Stimulated activated CD8-positive, alpha-beta memory T cell treated with anti-CD3 and anti-CD28 coated beads, Interleukin-2, amount 100 ng/mL, for 1 hour (primary cell): ENCODE measurements at regions not wholly inside any gene's neighbourhood (a gene's known extent, or its start where the extent isn't known, plus 50 kb on each side); places are given as distances from the start of the nearest gene placed in this dataset.

Source experiments
- DNase-seq, 2 donors: peaks; one replicate each; pipeline ENCODE4 v3.0.0-alpha.2; 2020; ENCODE audit warnings: low read depth in 2 of 2

- no peak for DNase-seq
Observed at GRCh38 chr12:124458992-124459851, 108.2 kb downstream of the NCOR2 start.

- no peak for DNase-seq
Observed at GRCh38 chr12:124458220-124458991, 109.0 kb downstream of the NCOR2 start.

GRCh38 chr12:124457287-124458219 is 109.9 kb downstream of the NCOR2 start:
- no peak for DNase-seq

GRCh38 chr12:124456652-124457152 is 110.7 kb downstream of the NCOR2 start:
- DNase-seq = no peak

- no peak for DNase-seq
Observed at GRCh38 chr12:124456133-124456651, 111.2 kb downstream of the NCOR2 start.

- DNase-seq = no peak
Observed at GRCh38 chr12:124455336-124455735, 112.1 kb downstream of the NCOR2 start.

GRCh38 chr12:124454735-124455134 is 112.7 kb downstream of the NCOR2 start:
- no peak for DNase-seq

GRCh38 chr12:124454352-124454725 is 113.1 kb downstream of the NCOR2 start:
- DNase-seq = no peak

- peak; percentile 72 to 74 for DNase-seq
Observed at GRCh38 chr12:124453419-124454351, 113.7 kb downstream of the NCOR2 start.

GRCh38 chr12:124452576-124453331 is 114.7 kb downstream of the NCOR2 start:
- DNase-seq = no peak

- no peak for DNase-seq
Observed at GRCh38 chr12:124451637-124452243, 115.7 kb downstream of the NCOR2 start.

- no peak for DNase-seq
Observed at GRCh38 chr12:124451016-124451415, 116.4 kb downstream of the NCOR2 start.

GRCh38 chr12:124450376-124450750 is 117.0 kb downstream of the NCOR2 start:
- DNase-seq = no peak

- DNase-seq = no peak
Observed at GRCh38 chr12:124449623-124450375, 117.6 kb downstream of the NCOR2 start.

- no peak for DNase-seq
Observed at GRCh38 chr12:124448955-124449622, 118.3 kb downstream of the NCOR2 start.

- no peak for DNase-seq
Observed at GRCh38 chr12:124448241-124448954, 119.0 kb downstream of the NCOR2 start.

GRCh38 chr12:124446364-124446763 is 121.0 kb downstream of the NCOR2 start:
- DNase-seq = no peak
